ENCODE measurements at regions not wholly inside any gene's neighbourhood (a gene's known extent, or its start where the extent isn't known, plus 50 kb on each side); places are given as distances from the start of the nearest gene placed in this dataset.
"Not testable (repeated sequence)": the region's sequence is repeated elsewhere in the genome, so short reads cannot be mapped to it uniquely, and the experiment has no call there.

DNA sequence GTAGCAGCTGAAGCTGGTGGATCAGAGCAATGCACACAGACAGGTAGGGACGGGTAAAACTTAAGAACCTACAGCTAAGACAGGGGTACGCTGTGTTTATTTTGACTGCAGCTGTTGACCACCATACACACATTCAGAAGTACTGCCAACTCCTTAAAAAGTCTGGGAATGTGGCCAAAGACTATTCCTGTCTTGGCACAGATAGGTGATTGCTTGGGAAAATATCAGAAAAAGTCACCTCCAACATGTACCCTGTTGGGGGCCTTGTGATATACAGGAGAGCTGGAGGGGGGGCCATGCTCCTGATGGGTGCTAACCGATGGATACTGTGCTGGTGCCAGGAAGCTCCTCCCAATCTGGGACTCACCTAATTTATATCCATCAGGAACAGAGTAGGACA lies 121.2 kb downstream of the VCX2 start:
- H3K9ac ChIP-seq (ENCODE audit: low read depth in 2 of 2, low read length in 2 of 2) = no peak overlapping the region
- TF ChIP-seq, protein P1, sequence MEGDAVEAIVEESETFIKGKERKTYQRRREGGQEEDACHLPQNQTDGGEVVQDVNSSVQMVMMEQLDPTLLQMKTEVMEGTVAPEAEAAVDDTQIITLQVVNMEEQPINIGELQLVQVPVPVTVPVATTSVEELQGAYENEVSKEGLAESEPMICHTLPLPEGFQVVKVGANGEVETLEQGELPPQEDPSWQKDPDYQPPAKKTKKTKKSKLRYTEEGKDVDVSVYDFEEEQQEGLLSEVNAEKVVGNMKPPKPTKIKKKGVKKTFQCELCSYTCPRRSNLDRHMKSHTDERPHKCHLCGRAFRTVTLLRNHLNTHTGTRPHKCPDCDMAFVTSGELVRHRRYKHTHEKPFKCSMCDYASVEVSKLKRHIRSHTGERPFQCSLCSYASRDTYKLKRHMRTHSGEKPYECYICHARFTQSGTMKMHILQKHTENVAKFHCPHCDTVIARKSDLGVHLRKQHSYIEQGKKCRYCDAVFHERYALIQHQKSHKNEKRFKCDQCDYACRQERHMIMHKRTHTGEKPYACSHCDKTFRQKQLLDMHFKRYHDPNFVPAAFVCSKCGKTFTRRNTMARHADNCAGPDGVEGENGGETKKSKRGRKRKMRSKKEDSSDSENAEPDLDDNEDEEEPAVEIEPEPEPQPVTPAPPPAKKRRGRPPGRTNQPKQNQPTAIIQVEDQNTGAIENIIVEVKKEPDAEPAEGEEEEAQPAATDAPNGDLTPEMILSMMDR (IDR thresholded peaks at IDR 0.05) = no peak
- intact Hi-C loops (cut with DNase I) = no loop called here
- H3K27ac ChIP-seq = no peak overlapping the region
- no peak overlapping the region for H3K4me3 ChIP-seq
- no peaks in the 10 kb centered on the region for H3K9me3 ChIP-seq
- H3K27me3 ChIP-seq = no peaks in the 10 kb centered on the region
- no peaks in the 10 kb centered on the region for H3K4me1 ChIP-seq
- H3K36me3 ChIP-seq = no peaks in the 10 kb centered on the region
- no peak for DNase-seq

DNA sequence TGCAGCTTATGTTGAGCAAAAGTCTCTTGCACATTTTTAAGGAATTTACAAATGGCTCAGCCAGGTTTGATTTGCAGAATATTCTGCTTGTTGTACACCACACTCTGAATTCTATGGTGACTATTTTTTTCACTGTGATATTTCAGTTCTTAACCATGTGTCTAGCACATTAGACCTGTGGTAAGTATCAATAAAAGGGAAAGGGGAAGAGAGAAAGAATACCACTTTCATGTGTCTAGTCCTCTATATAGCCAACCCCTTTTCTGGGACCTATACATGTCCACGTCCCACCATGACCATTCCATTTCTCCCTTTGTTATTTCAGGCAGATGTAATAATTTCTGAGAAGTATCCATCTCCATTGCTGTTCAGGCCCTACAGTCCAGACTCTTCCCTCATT lies 121.3 kb upstream of the PNPLA4 start:
- no peak for DNase-seq
- no peaks in the 10 kb centered on the region for H3K36me3 ChIP-seq
- intact Hi-C loops (cut with DNase I) = no loop called here
- no peak overlapping the region for H3K9ac ChIP-seq (ENCODE audit: low read depth in 2 of 2, low read length in 2 of 2)
- H3K27ac ChIP-seq = no peak overlapping the region
- H3K4me1 ChIP-seq = no peaks in the 10 kb centered on the region
- H3K27me3 ChIP-seq = no peaks in the 10 kb centered on the region
- TF ChIP-seq, protein P1 (IDR thresholded peaks at IDR 0.05) = no peak
- H3K4me3 ChIP-seq = no peak overlapping the region
- no peaks in the 10 kb centered on the region for H3K9me3 ChIP-seq

DNA sequence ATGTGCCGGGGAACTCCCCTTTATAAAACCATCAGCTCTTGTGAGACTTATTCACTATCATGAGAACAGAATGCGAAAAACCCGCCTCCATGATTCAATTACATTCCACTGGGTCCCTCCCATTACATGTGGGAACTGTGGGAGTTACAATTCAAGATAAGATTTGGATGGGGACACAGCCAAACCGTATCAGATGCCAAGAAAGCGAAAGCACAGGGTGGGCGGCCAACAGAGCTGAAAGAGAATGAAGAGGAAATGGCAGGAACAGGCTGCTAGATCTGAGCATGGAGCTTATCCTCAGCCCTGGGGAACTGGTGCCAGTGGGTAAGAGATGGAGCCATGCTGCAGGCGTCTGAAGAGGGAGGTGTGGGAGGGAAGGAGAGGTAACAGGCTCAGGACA lies 117.7 kb upstream of the PNPLA4 start:
- TF ChIP-seq, protein P1 (IDR thresholded peaks at IDR 0.05) = no peak
- Histone ChIP-seq H3K4me3 (no peak overlapping the region), H3K4me1 (no peaks in the 10 kb centered on the region), H3K9ac (ENCODE audit: low read depth in 2 of 2, low read length in 2 of 2) (no peak overlapping the region), H3K9me3 (no peaks in the 10 kb centered on the region), H3K36me3 (no peaks in the 10 kb centered on the region), H3K27me3 (no peaks in the 10 kb centered on the region), H3K27ac (no peak overlapping the region)
- intact Hi-C loops (cut with DNase I) = no loop called here
- no peak for DNase-seq

DNA sequence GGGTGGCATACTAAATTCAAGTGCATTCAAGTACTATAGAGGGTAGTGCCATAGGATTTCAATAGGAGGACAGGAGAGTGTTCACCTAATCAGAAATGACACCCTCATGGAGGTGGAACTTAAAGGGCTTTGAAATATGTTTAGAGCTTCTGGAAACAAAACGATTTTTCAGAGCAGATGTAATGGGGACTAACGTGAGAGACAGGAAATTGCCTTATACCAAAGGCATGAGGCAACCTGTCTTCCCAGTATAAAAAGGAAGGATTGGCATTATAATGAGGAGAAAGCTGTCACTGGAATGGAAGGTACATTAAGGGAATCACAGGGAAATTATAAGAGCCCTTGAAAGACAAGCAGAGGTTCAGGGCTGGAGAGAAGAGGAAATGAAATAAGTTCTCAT lies 116.3 kb upstream of the PNPLA4 start:
- no peaks in the 10 kb centered on the region for H3K27me3 ChIP-seq
- no peak overlapping the region for H3K27ac ChIP-seq
- no peaks in the 10 kb centered on the region for H3K9me3 ChIP-seq
- intact Hi-C loops (cut with DNase I) = no loop called here
- no peaks in the 10 kb centered on the region for H3K4me1 ChIP-seq
- no peaks in the 10 kb centered on the region for H3K36me3 ChIP-seq
- no peak overlapping the region for H3K9ac ChIP-seq (ENCODE audit: low read depth in 2 of 2, low read length in 2 of 2)
- no peak for DNase-seq
- TF ChIP-seq, protein P1 (IDR thresholded peaks at IDR 0.05) = no peak
- no peak overlapping the region for H3K4me3 ChIP-seq

- Histone ChIP-seq H3K9me3 (no peaks in the 10 kb centered on the region), H3K4me3 (no peak overlapping the region), H3K4me1 (no peaks in the 10 kb centered on the region), H3K27me3 (no peaks in the 10 kb centered on the region), H3K9ac (ENCODE audit: low read depth in 2 of 2, low read length in 2 of 2) (no peak overlapping the region), H3K27ac (no peak overlapping the region), H3K36me3 (no peaks in the 10 kb centered on the region)
- intact Hi-C loops (cut with DNase I) = no loop called here
- TF ChIP-seq, protein P1 (IDR thresholded peaks at IDR 0.05) = no peak
- DNase-seq = no peak
These were observed 115.9 kb upstream of the PNPLA4 start for GRCh38 chrX:8043121-8043520.

DNA sequence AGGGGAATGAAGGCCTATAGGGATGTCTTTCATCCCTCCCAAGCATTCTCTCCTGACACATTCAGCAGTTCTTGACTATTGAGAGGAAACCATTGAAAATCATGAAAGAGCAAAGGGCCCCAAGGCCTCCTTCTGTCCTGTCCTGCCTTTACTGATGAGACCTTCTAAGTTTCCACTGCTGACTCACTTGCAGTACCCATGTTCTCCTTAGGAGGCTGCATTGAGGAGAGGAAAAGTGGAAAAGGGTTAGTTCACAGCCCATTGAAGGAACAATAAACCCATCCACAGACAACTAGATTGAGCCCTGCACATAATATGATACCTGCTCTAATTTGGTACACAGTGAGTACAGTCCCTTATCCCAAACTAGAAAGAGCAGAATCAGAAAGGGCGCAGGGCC lies 115.1 kb upstream of the PNPLA4 start:
- Histone ChIP-seq H3K4me3 (no peak overlapping the region), H3K36me3 (no peaks in the 10 kb centered on the region), H3K9ac (ENCODE audit: low read depth in 2 of 2, low read length in 2 of 2) (no peak overlapping the region), H3K27ac (no peak overlapping the region), H3K9me3 (no peaks in the 10 kb centered on the region), H3K4me1 (no peaks in the 10 kb centered on the region), H3K27me3 (no peaks in the 10 kb centered on the region)
- intact Hi-C loops (cut with DNase I) = no loop called here
- DNase-seq = no peak
- TF ChIP-seq, protein P1 (IDR thresholded peaks at IDR 0.05) = no peak

DNA sequence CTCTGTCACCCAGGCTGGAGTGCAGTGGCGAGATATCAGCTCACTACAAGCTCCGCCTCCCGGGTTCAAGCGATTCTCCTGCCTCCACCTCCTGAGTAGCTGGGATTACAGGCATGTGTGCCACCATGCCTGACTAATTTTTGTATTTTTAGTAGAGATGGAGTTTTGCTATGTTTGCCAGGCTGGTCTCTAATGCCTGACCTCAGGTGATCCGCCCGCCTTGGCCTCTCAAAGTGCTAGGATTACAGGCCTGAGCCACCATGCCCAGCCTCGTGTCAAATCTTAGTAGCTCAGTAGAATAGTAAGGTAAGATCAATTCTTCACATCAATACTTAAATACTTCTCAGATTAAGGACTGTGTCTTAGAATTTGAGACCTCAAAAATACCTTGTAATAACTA lies 112.5 kb upstream of the PNPLA4 start:
- intact Hi-C loops (cut with DNase I); H3K4me3 ChIP-seq; H3K27ac ChIP-seq; H3K36me3 ChIP-seq; DNase-seq; H3K27me3 ChIP-seq; H3K4me1 ChIP-seq; H3K9ac ChIP-seq (ENCODE audit: low read depth in 2 of 2, low read length in 2 of 2); H3K9me3 ChIP-seq: not testable (repeated sequence)

Measured in colonic mucosa (tissue), 4 donors.